WTC11 (cell line): ENCODE measurements at regions not wholly inside any gene's neighbourhood (a gene's known extent, or its start where the extent isn't known, plus 50 kb on each side); places are given as distances from the start of the nearest gene placed in this dataset.

Experiments
- ATAC-seq: fragments of 200-7000 bp; cut with Tn5 transposase; 2 replicates; pipeline ENCODE4 v1.10.0; 2021; ENCODE audit warnings: mild to moderate bottlenecking, moderate library complexity
- CTCF ChIA-PET: fragments of 300-600 bp; sonication (Branson Sonifier 250); formaldehyde crosslinking; loops from one replicate; lab custom pipeline; 2021; ENCODE audit warnings: antibody characterized with exemption; lab: Charles Lee
- POLR2A ChIA-PET: fragments of 350-600 bp; sonication (Branson Sonifier 250); formaldehyde crosslinking; loops from one replicate; lab custom pipeline; 2021; ENCODE audit warnings: antibody characterized with exemption; lab: Charles Lee
- DNase-seq: peaks from one replicate; pipeline ENCODE4 v3.0.0; 2021; ENCODE audit warnings: low spot score
- H3K27ac Mint-ChIP-seq: 2 replicates; pipeline ENCODE4 v1.8.0; 2021; ENCODE audit warnings: mixed read lengths
- H3K27me3 Mint-ChIP-seq: 2 replicates; pipeline ENCODE4 v1.8.0; 2021; ENCODE audit warnings: low read depth, mild to moderate bottlenecking, moderate library complexity, mixed read lengths
- H3K36me3 Mint-ChIP-seq: 2 replicates; pipeline ENCODE4 v1.8.0; 2021; ENCODE audit warnings: mixed read lengths
- H3K4me1 Mint-ChIP-seq: 2 replicates; pipeline ENCODE4 v1.8.0; 2022; ENCODE audit warnings: mixed read lengths
- H3K4me3 Mint-ChIP-seq: 2 replicates; pipeline ENCODE4 v1.8.0; 2021; ENCODE audit warnings: mild to moderate bottlenecking, moderate library complexity, mixed read lengths
- H3K9me3 Mint-ChIP-seq: 2 replicates; pipeline ENCODE4 v1.8.0; 2021; ENCODE audit warnings: mixed read lengths
- CDX4 ChIP-seq: fragments of 250-450 bp; sonication (Bioruptor Pico); IDR thresholded peaks from 2 replicates; pipeline ENCODE4 v1.9.0; 2021; ENCODE audit warnings: moderate library complexity, mild to moderate bottlenecking, inconsistent platforms, borderline replicate concordance
- CREB1 ChIP-seq: sonication (generic); formaldehyde crosslinking; IDR thresholded peaks from 2 replicates; pipeline ENCODE4 v1.8.0; 2023; ENCODE audit warnings: mild to moderate bottlenecking, missing genetic modification reagents
- FOXK1 ChIP-seq: sonication (generic); formaldehyde crosslinking; IDR thresholded peaks from 2 replicates; pipeline ENCODE4 v1.8.0; 2022; ENCODE audit warnings: mild to moderate bottlenecking, moderate library complexity, missing genetic modification reagents
- HMGA2 ChIP-seq: fragments of 250-450 bp; sonication (Bioruptor Pico); IDR thresholded peaks from 2 replicates; pipeline ENCODE4 v1.4.0; 2021; ENCODE audit warnings: mild to moderate bottlenecking, moderate library complexity
- JUN ChIP-seq: sonication (generic); formaldehyde crosslinking; IDR thresholded peaks from 2 replicates; pipeline ENCODE4 v1.8.0; 2023; ENCODE audit warnings: mild to moderate bottlenecking, missing genetic modification reagents
- KAT7 ChIP-seq: sonication (generic); formaldehyde crosslinking; IDR thresholded peaks from 2 replicates; pipeline ENCODE4 v1.8.1; 2023; ENCODE audit warnings: missing genetic modification reagents, mild to moderate bottlenecking, borderline replicate concordance
- MYBL2 ChIP-seq: sonication (generic); formaldehyde crosslinking; IDR thresholded peaks from 2 replicates; pipeline ENCODE4 v1.8.1; 2023; ENCODE audit warnings: mild to moderate bottlenecking, moderate library complexity, missing genetic modification reagents
- NR1H2 ChIP-seq: sonication (generic); formaldehyde crosslinking; IDR thresholded peaks from 2 replicates; pipeline ENCODE4 v1.9.0; 2021; ENCODE audit warnings: mild to moderate bottlenecking, moderate library complexity, missing genetic modification reagents
- NR3C1 ChIP-seq: sonication (generic); formaldehyde crosslinking; conservative IDR thresholded peaks from 2 replicates; pipeline ENCODE4 v1.8.1; 2023; ENCODE audit warnings: low read depth, mild to moderate bottlenecking, missing genetic modification reagents
- PRDM15 ChIP-seq: sonication (generic); formaldehyde crosslinking; IDR thresholded peaks from 2 replicates; pipeline ENCODE4 v1.8.0; 2022; ENCODE audit warnings: missing genetic modification reagents
- RELA ChIP-seq: sonication (generic); formaldehyde crosslinking; IDR thresholded peaks from 2 replicates; pipeline ENCODE4 v1.8.1; 2022; ENCODE audit warnings: missing genetic modification reagents, mild to moderate bottlenecking, borderline replicate concordance
- SMAD3 ChIP-seq: sonication (generic); formaldehyde crosslinking; IDR thresholded peaks from 2 replicates; pipeline ENCODE4 v1.8.0; 2022; ENCODE audit warnings: missing genetic modification reagents, mild to moderate bottlenecking, borderline replicate concordance
- SOX15 ChIP-seq: fragments of 250-450 bp; sonication (Bioruptor Pico); IDR thresholded peaks from 2 replicates; pipeline ENCODE4 v1.9.0; 2021; ENCODE audit warnings: mild to moderate bottlenecking
- STAT6 ChIP-seq: sonication (generic); formaldehyde crosslinking; conservative IDR thresholded peaks from 2 replicates; pipeline ENCODE4 v1.8.1; 2023; ENCODE audit warnings: mild to moderate bottlenecking, low read depth, missing genetic modification reagents, moderate library complexity
- TEAD4 ChIP-seq: sonication (generic); formaldehyde crosslinking; IDR thresholded peaks from 2 replicates; pipeline ENCODE4 v1.8.0; 2022; ENCODE audit warnings: mild to moderate bottlenecking, missing genetic modification reagents
- ZNF138 ChIP-seq: sonication (generic); formaldehyde crosslinking; conservative IDR thresholded peaks from 2 replicates; pipeline ENCODE4 v1.8.1; 2022; ENCODE audit warnings: mild to moderate bottlenecking, moderate library complexity, missing genetic modification reagents
- TF ChIP-seq, protein P1 (sequence below): fragments of 250-450 bp; sonication (Bioruptor Pico); IDR thresholded peaks from 2 replicates; pipeline ENCODE4 v2.1.2; 2022; ENCODE audit warnings: mild to moderate bottlenecking, moderate library complexity
- TF ChIP-seq, protein P2 (sequence below): sonication (generic); formaldehyde crosslinking; IDR thresholded peaks from 2 replicates; pipeline ENCODE4 v1.8.1; 2022; ENCODE audit warnings: low read depth, missing genetic modification reagents, borderline replicate concordance
- TF ChIP-seq, protein P3 (sequence below): sonication (generic); formaldehyde crosslinking; IDR thresholded peaks from 2 replicates; pipeline ENCODE4 v1.8.0; 2022; ENCODE audit warnings: mild to moderate bottlenecking, missing genetic modification reagents
- TF ChIP-seq, protein P4 (sequence below): sonication (generic); formaldehyde crosslinking; IDR thresholded peaks from 2 replicates; pipeline ENCODE4 v1.8.1; 2023; ENCODE audit warnings: mild to moderate bottlenecking, missing genetic modification reagents

DNA sequence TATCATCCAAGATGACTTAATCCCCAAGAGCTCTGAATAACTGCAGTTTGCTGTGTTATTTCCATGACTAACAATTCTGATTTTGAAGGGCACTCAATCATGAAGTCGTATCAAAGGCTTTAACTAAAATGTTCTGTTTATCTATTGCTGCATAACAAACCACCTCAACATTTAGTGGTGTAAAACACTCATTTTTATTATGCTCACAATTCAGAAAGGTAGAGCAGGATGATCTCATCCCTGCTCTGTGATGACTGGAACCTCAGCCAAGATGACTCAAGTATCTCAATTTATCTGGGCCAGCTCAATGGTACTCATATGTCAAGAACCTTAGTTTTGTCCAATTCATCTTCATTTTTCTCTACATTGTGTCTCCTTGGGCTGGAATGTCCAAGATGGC, 451.1 kb downstream of the PPARGC1A start (continued):
- TF ChIP-seq TEAD4 (CRISPR knock-in tag) (no peak), CREB1 (CRISPR knock-in tag) (no peak), PRDM15 (no peak), ZNF138 (CRISPR knock-in tag) (no peak), RELA (no peak), HMGA2 (CRISPR knock-in tag) (no peak), JUN (CRISPR knock-in tag) (no peak), KAT7 (CRISPR knock-in tag) (no peak)

GRCh38 chr4:23429497-23429896, 460.4 kb downstream of the PPARGC1A start:
- H3K9me3 Mint-ChIP-seq: peaks cover 7% of the 10 kb centered on the region; the same call in 1 of the 2 replicates
- ChIA-PET POLR2A (no interaction called here), CTCF (no interaction called here)
- H3K4me3 Mint-ChIP-seq: no peak overlapping the region
- no peaks in the 10 kb centered on the region for H3K4me1 Mint-ChIP-seq
- TF ChIP-seq, protein P1, sequence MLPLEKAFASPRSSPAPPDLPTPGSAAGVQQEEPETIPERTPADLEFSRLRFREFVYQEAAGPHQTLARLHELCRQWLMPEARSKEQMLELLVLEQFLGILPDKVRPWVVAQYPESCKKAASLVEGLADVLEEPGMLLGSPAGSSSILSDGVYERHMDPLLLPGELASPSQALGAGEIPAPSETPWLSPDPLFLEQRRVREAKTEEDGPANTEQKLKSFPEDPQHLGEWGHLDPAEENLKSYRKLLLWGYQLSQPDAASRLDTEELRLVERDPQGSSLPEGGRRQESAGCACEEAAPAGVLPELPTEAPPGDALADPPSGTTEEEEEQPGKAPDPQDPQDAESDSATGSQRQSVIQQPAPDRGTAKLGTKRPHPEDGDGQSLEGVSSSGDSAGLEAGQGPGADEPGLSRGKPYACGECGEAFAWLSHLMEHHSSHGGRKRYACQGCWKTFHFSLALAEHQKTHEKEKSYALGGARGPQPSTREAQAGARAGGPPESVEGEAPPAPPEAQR (CRISPR knock-in tag): no peak
- TF ChIP-seq CDX4 (CRISPR knock-in tag) (no peak), CREB1 (CRISPR knock-in tag) (no peak), NR1H2 (no peak), TEAD4 (CRISPR knock-in tag) (no peak)
- TF ChIP-seq, protein P2, sequence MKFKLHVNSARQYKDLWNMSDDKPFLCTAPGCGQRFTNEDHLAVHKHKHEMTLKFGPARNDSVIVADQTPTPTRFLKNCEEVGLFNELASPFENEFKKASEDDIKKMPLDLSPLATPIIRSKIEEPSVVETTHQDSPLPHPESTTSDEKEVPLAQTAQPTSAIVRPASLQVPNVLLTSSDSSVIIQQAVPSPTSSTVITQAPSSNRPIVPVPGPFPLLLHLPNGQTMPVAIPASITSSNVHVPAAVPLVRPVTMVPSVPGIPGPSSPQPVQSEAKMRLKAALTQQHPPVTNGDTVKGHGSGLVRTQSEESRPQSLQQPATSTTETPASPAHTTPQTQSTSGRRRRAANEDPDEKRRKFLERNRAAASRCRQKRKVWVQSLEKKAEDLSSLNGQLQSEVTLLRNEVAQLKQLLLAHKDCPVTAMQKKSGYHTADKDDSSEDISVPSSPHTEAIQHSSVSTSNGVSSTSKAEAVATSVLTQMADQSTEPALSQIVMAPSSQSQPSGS: no peak
- ATAC-seq: no peak
- no peaks in the 10 kb centered on the region for H3K36me3 Mint-ChIP-seq
- no peak for DNase-seq
- H3K27me3 Mint-ChIP-seq: no peaks in the 10 kb centered on the region
- H3K27ac Mint-ChIP-seq: no peak overlapping the region

- Mint-ChIP-seq H3K36me3 (no peaks in the 10 kb centered on the region), H3K4me3 (no peak overlapping the region), H3K4me1 (peaks cover 24% of the 10 kb centered on the region), H3K27ac (no peak overlapping the region), H3K9me3 (peaks cover 7% of the 10 kb centered on the region; the same call in 1 of the 2 replicates), H3K27me3 (no peaks in the 10 kb centered on the region)
- DNase-seq: no peak
- no peak for ATAC-seq
- CTCF ChIA-PET: no interaction called here
- POLR2A ChIA-PET: no interaction called here
- TF ChIP-seq SMAD3 (CRISPR knock-in tag): no peak
- TF ChIP-seq MYBL2: no peak
- TF ChIP-seq KAT7 (CRISPR knock-in tag): no peak
- no peak for TF ChIP-seq NR3C1 (CRISPR knock-in tag)
- TF ChIP-seq, protein P3, sequence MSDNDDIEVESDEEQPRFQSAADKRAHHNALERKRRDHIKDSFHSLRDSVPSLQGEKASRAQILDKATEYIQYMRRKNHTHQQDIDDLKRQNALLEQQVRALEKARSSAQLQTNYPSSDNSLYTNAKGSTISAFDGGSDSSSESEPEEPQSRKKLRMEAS (CRISPR knock-in tag): no peak
- no peak for TF ChIP-seq STAT6 (CRISPR knock-in tag)
- TF ChIP-seq, protein P4, sequence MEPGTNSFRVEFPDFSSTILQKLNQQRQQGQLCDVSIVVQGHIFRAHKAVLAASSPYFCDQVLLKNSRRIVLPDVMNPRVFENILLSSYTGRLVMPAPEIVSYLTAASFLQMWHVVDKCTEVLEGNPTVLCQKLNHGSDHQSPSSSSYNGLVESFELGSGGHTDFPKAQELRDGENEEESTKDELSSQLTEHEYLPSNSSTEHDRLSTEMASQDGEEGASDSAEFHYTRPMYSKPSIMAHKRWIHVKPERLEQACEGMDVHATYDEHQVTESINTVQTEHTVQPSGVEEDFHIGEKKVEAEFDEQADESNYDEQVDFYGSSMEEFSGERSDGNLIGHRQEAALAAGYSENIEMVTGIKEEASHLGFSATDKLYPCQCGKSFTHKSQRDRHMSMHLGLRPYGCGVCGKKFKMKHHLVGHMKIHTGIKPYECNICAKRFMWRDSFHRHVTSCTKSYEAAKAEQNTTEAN (CRISPR knock-in tag): no peak
- TF ChIP-seq FOXK1 (CRISPR knock-in tag): no peak
- no peak for TF ChIP-seq SOX15 (CRISPR knock-in tag)
- no peak for TF ChIP-seq CDX4 (CRISPR knock-in tag)
Observed at GRCh38 chr4:23425570-23425969, 464.3 kb downstream of the PPARGC1A start.
